HCT116 (cell line): ENCODE measurements at regions not wholly inside any gene's neighbourhood (a gene's known extent, or its start where the extent isn't known, plus 50 kb on each side); places are given as distances from the start of the nearest gene placed in this dataset.

ENCODE experiments used
- ATAC-seq: fragments of 200-7000 bp; cut with Tn5 transposase; 2 replicates; pipeline ENCODE4 v1.9.1; 2020; ENCODE audit warnings: mild to moderate bottlenecking, moderate library complexity
- BruUV-seq: library from RNA; stranded (reverse); fragments of 400-500 nt; replicated peaks from 2 replicates; lab custom pipeline; 2021; lab: Mats Ljungman, UMichigan
- CTCF ChIA-PET: fragments of 300-600 bp; sonication (Branson Sonifier 250); formaldehyde crosslinking; loops from one replicate; lab custom pipeline; 2021; ENCODE audit warnings: antibody characterized with exemption; lab: Charles Lee
- POLR2A ChIA-PET: fragments of 300-600, 350-600 bp; sonication (Branson Sonifier 250); formaldehyde crosslinking; loops from one replicate; lab custom pipeline; 2021; ENCODE audit warnings: antibody characterized with exemption; lab: Charles Lee
- RAD21 ChIA-PET, 2 experiments: fragments of 300-600 bp; sonication (Branson Sonifier 250); formaldehyde crosslinking; loops; one replicate each; lab custom pipeline; 2023; ENCODE audit warnings: low total read pairs in 2 of 2; ENCODE audit not compliant: uncharacterized antibody in 2 of 2, unreplicated experiment in 2 of 2, low non-redundant PET in 1 of 2; lab: Charles Lee
- DNase-seq: peaks from one replicate; pipeline ENCODE4 v3.0.0-alpha.2; 2010; ENCODE audit warnings: low read depth, low spot score
- H2AFZ ChIP-seq: fragments of 200-600 bp; shearing (Covaris generic), sonication (generic); 2 replicates; pipeline ENCODE4 v1.6.1; 2017; ENCODE audit warnings: low read depth, mixed run types, mixed read lengths, antibody characterized with exemption, low read length; ENCODE audit not compliant: poor library complexity, severe bottlenecking
- H3K27ac ChIP-seq: 2 replicates; pipeline ENCODE4 v1.5.1; 2012; ENCODE audit warnings: low read depth, low read length
- H3K27me3 ChIP-seq: fragments of 200-600 bp; sonication (generic); 2 replicates; pipeline ENCODE4 v1.6.1; 2016; ENCODE audit warnings: mixed run types, low read length, mixed read lengths; ENCODE audit not compliant: insufficient read depth
- H3K36me3 ChIP-seq, 2 experiments: fragments of 200-500 bp in 1 of 2; fragments of 200-600 bp in 1 of 2; sonication (Bioruptor generic) in 1 of 2; sonication (generic) in 1 of 2; 2 replicates each; pipeline versions ENCODE4 v1.5.1 to v1.6.1; 2014 to 2016; ENCODE audit warnings: low read length in 2 of 2, inconsistent platforms in 1 of 2, mixed read lengths in 1 of 2, mixed run types in 1 of 2; ENCODE audit not compliant: insufficient read depth in 2 of 2, control insufficient read depth in 1 of 2
- H3K4me1 ChIP-seq, 2 experiments: fragments of 200-600 bp in 1 of 2; sonication (generic) in 1 of 2; 2 replicates each; pipeline versions ENCODE4 v1.5.1 to v1.6.1; 2012 to 2017; ENCODE audit warnings: low read length in 2 of 2, inconsistent platforms in 1 of 2, mild to moderate bottlenecking in 1 of 2, mixed read lengths in 1 of 2, mixed run types in 1 of 2, moderate library complexity in 1 of 2; ENCODE audit not compliant: insufficient read depth in 2 of 2, control insufficient read depth in 1 of 2
- H3K4me2 ChIP-seq: fragments of 200-600 bp; sonication (generic); 2 replicates; pipeline ENCODE4 v1.6.1; 2017; ENCODE audit warnings: mixed run types, low read length, mixed read lengths
- H3K4me3 ChIP-seq, 2 experiments: fragments of 200-600 bp in 1 of 2; sonication (generic) in 1 of 2; replicated peaks in 1 of 2; 2 replicates each; pipeline ENCODE4 v1.5.1; 2011 to 2016; ENCODE audit warnings: low read length in 2 of 2, control low read depth in 1 of 2, low read depth in 1 of 2, mild to moderate bottlenecking in 1 of 2, mixed read lengths in 1 of 2, mixed run types in 1 of 2
- H3K79me2 ChIP-seq: fragments of 200-600 bp; sonication (generic); 2 replicates; pipeline ENCODE4 v1.6.1; 2017; ENCODE audit warnings: mild to moderate bottlenecking, mixed run types, low read length, moderate library complexity, mixed read lengths; ENCODE audit not compliant: insufficient read depth
- H3K9ac ChIP-seq: fragments of 200-600 bp; sonication (generic); 2 replicates; pipeline ENCODE4 v1.6.1; 2016; ENCODE audit warnings: low read length, mixed read lengths
- H3K9me2 ChIP-seq: fragments of 200-600 bp; sonication (generic), shearing (Covaris generic); 2 replicates; pipeline ENCODE4 v1.6.1; 2017; ENCODE audit warnings: mixed run types, mild to moderate bottlenecking, moderate library complexity; ENCODE audit not compliant: insufficient read depth
- H3K9me3 ChIP-seq, 2 experiments: fragments of 200-500 bp in 1 of 2; fragments of 200-600 bp in 1 of 2; sonication (Bioruptor generic) in 1 of 2; sonication (generic) in 1 of 2; 2 replicates each; pipeline ENCODE4 v1.6.1; 2014 to 2017; ENCODE audit warnings: low read length in 2 of 2, mixed read lengths in 2 of 2, inconsistent platforms in 1 of 2, low read depth in 1 of 2, mild to moderate bottlenecking in 1 of 2, mixed run types in 1 of 2, moderate library complexity in 1 of 2; ENCODE audit not compliant: control insufficient read depth in 1 of 2, insufficient read depth in 1 of 2
- H4K20me1 ChIP-seq: fragments of 200-600 bp; sonication (generic), shearing (Covaris generic); 2 replicates; pipeline ENCODE4 v1.6.1; 2017; ENCODE audit warnings: mixed run types, mild to moderate bottlenecking, moderate library complexity; ENCODE audit not compliant: insufficient read depth
- CEBPB ChIP-seq: IDR thresholded peaks from 2 replicates; pipeline ENCODE4 v1.6.1; 2012; ENCODE audit warnings: low read depth
- EGR1 ChIP-seq: IDR thresholded peaks from 2 replicates; pipeline ENCODE4 v1.6.1; 2012; ENCODE audit warnings: low read depth
- EZH2phosphoT487 ChIP-seq: fragments of 200-600 bp; IDR thresholded peaks from 2 replicates; pipeline ENCODE4 v1.6.1; 2018; ENCODE audit warnings: antibody characterized with exemption, borderline replicate concordance
- FOSL1 ChIP-seq: IDR thresholded peaks from 2 replicates; pipeline ENCODE4 v1.6.1; 2012; ENCODE audit warnings: low read depth
- JUND ChIP-seq: IDR thresholded peaks from 2 replicates; pipeline ENCODE4 v1.6.1; 2012
- RAD21 ChIP-seq: IDR thresholded peaks from 2 replicates; pipeline ENCODE4 v1.6.1; 2012; ENCODE audit warnings: low read depth, mild to moderate bottlenecking
- REST ChIP-seq: IDR thresholded peaks from 2 replicates; pipeline ENCODE4 v1.6.1; 2012; ENCODE audit warnings: low read depth
- SIN3A ChIP-seq: IDR thresholded peaks from 2 replicates; pipeline ENCODE4 v1.6.1; 2012; ENCODE audit warnings: low read depth
- SP1 ChIP-seq: IDR thresholded peaks from 2 replicates; pipeline ENCODE4 v1.6.1; 2012; ENCODE audit warnings: low read depth
- YY1 ChIP-seq: IDR thresholded peaks from 2 replicates; pipeline ENCODE4 v1.6.1; 2011; ENCODE audit warnings: low read length, low read depth, moderate library complexity, mild to moderate bottlenecking; ENCODE audit not compliant: insufficient replicate concordance; ENCODE audit errors: extremely low read depth
- ZNF274 ChIP-seq: fragments of 200-500 bp; sonication (Bioruptor generic); IDR thresholded peaks from 2 replicates; pipeline ENCODE4 v1.6.1; 2014; ENCODE audit warnings: mild to moderate bottlenecking, low read depth, low read length, inconsistent platforms
- intact Hi-C: fragments of 100-400 bp; cut with micrococcal nuclease; formaldehyde crosslinking; loops from 2 replicates; pipeline ENCODE4 v1.10.0; 2022

DNA sequence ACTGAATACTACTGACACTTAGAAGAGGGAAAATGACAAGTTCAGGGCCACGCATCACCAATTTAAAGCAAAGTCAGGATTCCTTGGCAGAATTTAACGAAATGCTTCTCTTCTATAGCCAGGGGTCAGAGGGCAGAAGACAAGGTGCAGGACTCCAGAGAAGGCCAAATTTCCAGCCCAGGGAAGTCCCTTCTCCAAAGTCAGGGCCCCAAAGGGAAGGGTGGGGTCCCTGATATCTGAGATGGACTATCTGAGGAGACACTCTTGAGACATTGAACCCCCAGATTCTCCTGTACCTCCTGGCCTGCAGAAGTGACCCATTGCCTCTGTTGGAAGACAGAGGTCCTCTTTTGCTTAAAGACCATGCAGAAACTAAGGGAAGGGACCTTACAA, 91.2 kb downstream of the RPS6KA4 start:
- no TSS peak for BruUV-seq
- peak overlapping the region in 1 of 2 experiments; percentile 59; a peak in 1 of 4 replicates for H3K4me3 ChIP-seq
- no peaks in the 10 kb centered on the region for H3K36me3 ChIP-seq
- H3K9me3 ChIP-seq = no peaks in the 10 kb centered on the region
- H3K4me1 ChIP-seq = peaks cover 14 to 23% of the 10 kb centered on the region in 2 experiments
- no peaks in the 10 kb centered on the region for H4K20me1 ChIP-seq
- H3K9ac ChIP-seq = no peak overlapping the region
- no peak overlapping the region for H2AFZ ChIP-seq
- no peaks in the 10 kb centered on the region for H3K27me3 ChIP-seq
- ATAC-seq (no peak), DNase-seq (no peak)
- ChIA-PET CTCF (interaction anchor here (0.6 to 3.2 kb wide), 26 partner anchors 8 to 329 kb away, joined by 3 to 51 read pairs (median 7); partner anchors contain the start of gene SF1), RAD21 (interaction anchor here (0.5 to 1.4 kb wide), 4 partner anchors 10 to 238 kb away, joined by 3 to 6 read pairs (median 4); no protein-coding TSS in a partner anchor), POLR2A (no interaction called here)
- H3K4me2 ChIP-seq = peak overlapping the region; percentile 97; the same call in 1 of the 2 replicates
- TF ChIP-seq EZH2phosphoT487 (no peak), CEBPB (no peak)
- no peaks in the 10 kb centered on the region for H3K79me2 ChIP-seq
- no peaks in the 10 kb centered on the region for H3K9me2 ChIP-seq
- H3K27ac ChIP-seq = no peak overlapping the region
- intact Hi-C loops = no loop called here

DNA sequence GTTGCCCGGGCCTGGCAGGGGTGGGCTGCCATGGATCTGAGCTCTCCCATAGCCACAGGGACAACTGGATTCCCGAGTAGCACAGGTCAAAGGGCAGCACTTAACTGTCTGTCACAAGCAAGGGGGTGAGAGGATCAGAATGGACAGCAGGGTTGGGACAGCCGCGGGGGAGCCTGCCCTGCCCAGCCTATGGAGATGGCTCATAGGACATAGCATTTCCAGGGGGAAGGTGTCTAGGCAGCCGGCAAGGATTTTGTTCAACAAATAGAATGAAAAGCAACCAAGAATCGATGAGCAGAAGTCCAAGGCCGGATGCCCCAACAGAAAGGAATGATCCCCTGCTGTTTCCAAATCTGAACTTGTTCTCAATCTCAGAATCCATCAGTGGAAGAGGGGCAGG, 92.9 kb downstream of the RPS6KA4 start:
- H3K4me2 ChIP-seq = no peak overlapping the region
- TF ChIP-seq FOSL1 (no peak), CEBPB (no peak), JUND (no peak), REST (no peak), SP1 (no peak), RAD21 (no peak), YY1 (no peak), ZNF274 (no peak), SIN3A (no peak), EGR1 (no peak)
- BruUV-seq = no TSS peak
- H3K9me3 ChIP-seq = no peaks in the 10 kb centered on the region
- RAD21 ChIA-PET = no interaction called here
- POLR2A ChIA-PET = no interaction called here
- ATAC-seq (no peak), DNase-seq (no peak)
- CTCF ChIA-PET = interaction anchor here (0.5 to 1.0 kb wide), 2 partner anchors 178 to 201 kb away, joined by 3 to 5 read pairs; no protein-coding TSS in a partner anchor
- H3K27ac ChIP-seq = no peak overlapping the region
- H3K4me1 ChIP-seq = peaks cover 14 to 23% of the 10 kb centered on the region in 2 experiments
- no peaks in the 10 kb centered on the region for H3K27me3 ChIP-seq
- H2AFZ ChIP-seq = no peak overlapping the region
- H3K9me2 ChIP-seq = no peaks in the 10 kb centered on the region
- H3K79me2 ChIP-seq = no peaks in the 10 kb centered on the region
- intact Hi-C loops = no loop called here
- H3K36me3 ChIP-seq = no peaks in the 10 kb centered on the region
- no peak overlapping the region for H3K9ac ChIP-seq
- H4K20me1 ChIP-seq = no peaks in the 10 kb centered on the region
- H3K4me3 ChIP-seq = no peak overlapping the region
